ENCODE measurements at regions not wholly inside any gene's neighbourhood (a gene's known extent, or its start where the extent isn't known, plus 50 kb on each side); places are given as distances from the start of the nearest gene placed in this dataset.

DNA sequence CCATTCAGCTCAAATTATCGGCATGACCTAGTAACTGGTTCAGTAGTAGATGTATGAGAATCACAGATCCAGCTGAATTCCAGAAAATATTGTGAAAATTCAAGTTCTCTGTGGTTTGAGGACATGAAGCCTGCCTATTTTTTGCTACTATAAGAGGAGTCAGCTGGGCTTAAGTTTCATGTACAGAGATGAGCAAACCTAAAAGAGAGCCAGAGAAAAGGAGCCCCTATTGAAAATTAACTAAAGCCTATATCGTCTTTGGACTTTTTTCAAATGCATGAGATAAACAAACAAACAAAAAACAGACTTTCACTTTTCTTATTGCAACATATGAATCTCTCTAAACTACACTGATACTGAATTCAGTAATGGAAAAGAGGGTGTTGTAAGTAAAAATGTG, 106.8 kb upstream of the SPRY2 start:
- TF ChIP-seq POLR2AphosphoS5 (IDR thresholded peaks at IDR 0.05; ENCODE audit: low read depth) (no peak), CTCF (IDR thresholded peaks at IDR 0.05; ENCODE audit: insufficient read depth, low read length) (no peak), REST (IDR thresholded peaks at IDR 0.05; ENCODE audit: insufficient replicate concordance, low read depth) (no peak), GABPA (IDR thresholded peaks at IDR 0.05; ENCODE audit: low read depth) (no peak), SPI1 (IDR thresholded peaks at IDR 0.05; ENCODE audit: borderline replicate concordance, low read depth) (no peak)

Data from HL-60 (cell line).